PC-3 (cell line): ENCODE measurements at regions not wholly inside any gene's neighbourhood (a gene's known extent, or its start where the extent isn't known, plus 50 kb on each side); places are given as distances from the start of the nearest gene placed in this dataset.
"Not testable (repeated sequence)": the region's sequence is repeated elsewhere in the genome, so short reads cannot be mapped to it uniquely, and the experiment has no call there.

Experiments
- ATAC-seq: fragments of 200-7000 bp; cut with Tn5 transposase; 2 replicates; pipeline ENCODE4 v1.9.1; 2020; ENCODE audit warnings: mild to moderate bottlenecking, moderate library complexity
- BruUV-seq: library from RNA; stranded (reverse); fragments of 400-500 nt; replicated peaks from 2 replicates; lab custom pipeline; 2021; lab: Mats Ljungman, UMichigan
- CTCF ChIA-PET: fragments of 300-600 bp; sonication (Branson Sonifier 250); formaldehyde crosslinking; loops from one replicate; lab custom pipeline; 2022; ENCODE audit warnings: antibody characterized with exemption; lab: Charles Lee
- POLR2A ChIA-PET: fragments of 300-600 bp; sonication (Branson Sonifier 250); formaldehyde crosslinking; loops from one replicate; lab custom pipeline; 2022; ENCODE audit warnings: antibody characterized with exemption; ENCODE audit not compliant: unreplicated experiment; lab: Charles Lee
- DNase-seq: peaks from one replicate; pipeline ENCODE4 v3.0.0-alpha.2; 2015
- H2AFZ ChIP-seq: fragments of 300-600 bp; sonication (generic); 2 replicates; pipeline ENCODE4 v1.6.0; 2016; ENCODE audit warnings: antibody characterized with exemption, low read length
- H3F3A ChIP-seq: fragments of 300-600 bp; sonication (generic); one replicate; pipeline ENCODE4 v1.6.0; 2017; ENCODE audit warnings: antibody characterized with exemption, low read length, control low read depth, mild to moderate bottlenecking; ENCODE audit not compliant: unreplicated experiment
- H3K27ac ChIP-seq: fragments of 300-600 bp; sonication (generic); 2 replicates; pipeline ENCODE4 v1.5.1; 2016; ENCODE audit warnings: mild to moderate bottlenecking, low read length
- H3K27me3 ChIP-seq: fragments of 300-600 bp; sonication (generic); 2 replicates; pipeline ENCODE4 v1.6.1; 2016; ENCODE audit warnings: low read length, mixed read lengths
- H3K36me3 ChIP-seq: fragments of 300-600 bp; sonication (generic); 2 replicates; pipeline ENCODE4 v1.6.1; 2016; ENCODE audit warnings: low read depth, mixed run types, low read length, mixed read lengths
- H3K4me1 ChIP-seq: fragments of 300-600 bp; sonication (generic); 2 replicates; pipeline ENCODE4 v1.5.1; 2016; ENCODE audit warnings: low read length; ENCODE audit not compliant: insufficient read depth
- H3K4me2 ChIP-seq: fragments of 300-600 bp; sonication (generic); 2 replicates; pipeline ENCODE4 v1.6.0; 2016; ENCODE audit warnings: low read length
- H3K4me3 ChIP-seq: fragments of 300-600 bp; sonication (generic); 2 replicates; pipeline ENCODE4 v1.5.1; 2016; ENCODE audit warnings: mild to moderate bottlenecking, low read length, mixed read lengths
- H3K79me2 ChIP-seq: fragments of 300-600 bp; sonication (generic); 2 replicates; pipeline ENCODE4 v1.6.1; 2017; ENCODE audit warnings: low read length, mixed read lengths
- H3K9ac ChIP-seq: fragments of 300-600 bp; sonication (generic); 2 replicates; pipeline ENCODE4 v1.6.0; 2016; ENCODE audit warnings: mild to moderate bottlenecking, low read length
- H3K9me2 ChIP-seq: fragments of 300-600 bp; sonication (generic); replicated peaks from 2 replicates; pipeline ENCODE4 v1.6.1; 2016; ENCODE audit warnings: mixed run types, low read length, mixed read lengths
- H3K9me3 ChIP-seq: fragments of 300-600 bp; sonication (generic); 2 replicates; pipeline ENCODE4 v1.6.1; 2016; ENCODE audit warnings: low read length, mixed read lengths
- H4K20me1 ChIP-seq: fragments of 300-600 bp; sonication (generic); 2 replicates; pipeline ENCODE4 v1.6.1; 2016; ENCODE audit warnings: low read length, mixed read lengths
- CTCF ChIP-seq: fragments of 300-600 bp; sonication (generic); conservative IDR thresholded peaks from 2 replicates; pipeline ENCODE4 v1.5.1; 2017; ENCODE audit warnings: antibody characterized with exemption, low read depth, mild to moderate bottlenecking, low read length
- EZH2 ChIP-seq: fragments of 300-600 bp; sonication (generic); IDR thresholded peaks from one replicate; pipeline ENCODE4 v1.6.1; 2017; ENCODE audit warnings: antibody characterized with exemption, mild to moderate bottlenecking, low read length; ENCODE audit not compliant: unreplicated experiment
- EZH2phosphoT487 ChIP-seq: fragments of 300-600 bp; sonication (generic); IDR thresholded peaks from 2 replicates; pipeline ENCODE4 v1.6.1; 2018; ENCODE audit warnings: mild to moderate bottlenecking, antibody characterized with exemption, low read length, borderline replicate concordance
- intact Hi-C: fragments of 100-400 bp; cut with micrococcal nuclease; formaldehyde crosslinking; loops from 2 replicates; pipeline ENCODE4 v1.9.0; 2023

- H3K79me2 ChIP-seq, H3K36me3 ChIP-seq, H3K27ac ChIP-seq, H3K9me3 ChIP-seq, H3F3A ChIP-seq, CTCF ChIA-PET, DNase-seq, H3K9ac ChIP-seq, H3K9me2 ChIP-seq, H2AFZ ChIP-seq, POLR2A ChIA-PET, H3K4me3 ChIP-seq, intact Hi-C loops, H4K20me1 ChIP-seq, BruUV-seq, ATAC-seq, H3K4me1 ChIP-seq, H3K4me2 ChIP-seq: not testable (repeated sequence)
- H3K27me3 ChIP-seq, result peaks cover 54% of the 10 kb centered on the region
Measured at GRCh38 chr1:91207691-91208090, 185.9 kb upstream of the ZNF644 start.

GRCh38 chr1:91204150-91204549 lies 182.3 kb upstream of the ZNF644 start:
- H3K27ac ChIP-seq, H3K9ac ChIP-seq, H3K4me3 ChIP-seq, H3K4me1 ChIP-seq, H3K9me3 ChIP-seq, ATAC-seq, BruUV-seq, H2AFZ ChIP-seq, H3K79me2 ChIP-seq, DNase-seq, POLR2A ChIA-PET, H3K9me2 ChIP-seq, H3K4me2 ChIP-seq, CTCF ChIA-PET, intact Hi-C loops, H4K20me1 ChIP-seq, H3K36me3 ChIP-seq, H3F3A ChIP-seq: not testable (repeated sequence)
- H3K27me3 ChIP-seq, result peaks cover 64% of the 10 kb centered on the region

DNA sequence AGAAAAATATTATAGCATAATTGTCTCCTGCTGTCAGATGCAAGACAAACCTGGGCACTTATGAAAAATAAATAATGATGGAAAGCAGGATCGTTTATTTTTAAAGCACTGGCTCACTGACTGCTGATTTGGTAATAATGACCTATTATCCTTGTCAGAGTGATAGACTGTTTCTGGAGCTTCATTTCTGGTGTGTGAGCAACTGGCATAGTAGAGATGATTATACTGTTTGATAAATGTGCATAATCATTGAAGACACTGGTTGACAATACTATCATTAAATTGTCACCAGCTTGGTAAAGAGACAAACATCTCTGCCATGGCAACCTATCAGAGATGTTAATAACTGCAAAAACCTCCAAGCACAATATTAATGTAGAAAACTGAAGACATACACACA lies 179.9 kb upstream of the ZNF644 start:
- Histone ChIP-seq H3K79me2 (no peaks in the 10 kb centered on the region), H4K20me1 (no peaks in the 10 kb centered on the region), H3K9me2 (no peaks in the 10 kb centered on the region), H2AFZ (no peak overlapping the region), H3F3A (no peaks in the 10 kb centered on the region), H3K9me3 (no peaks in the 10 kb centered on the region), H3K36me3 (no peaks in the 10 kb centered on the region), H3K4me2 (no peak overlapping the region), H3K27ac (no peak overlapping the region), H3K4me1 (no peaks in the 10 kb centered on the region), H3K27me3 (peaks cover 72% of the 10 kb centered on the region), H3K4me3 (no peak overlapping the region), H3K9ac (no peak overlapping the region)
- no peak for TF ChIP-seq EZH2phosphoT487
- TF ChIP-seq EZH2, result no peak
- no peak for TF ChIP-seq CTCF
- ATAC-seq (no peak), DNase-seq (no peak)
- CTCF ChIA-PET, result no interaction called here
- POLR2A ChIA-PET, result no interaction called here
- intact Hi-C loops, result no loop called here
- no TSS peak for BruUV-seq

DNA sequence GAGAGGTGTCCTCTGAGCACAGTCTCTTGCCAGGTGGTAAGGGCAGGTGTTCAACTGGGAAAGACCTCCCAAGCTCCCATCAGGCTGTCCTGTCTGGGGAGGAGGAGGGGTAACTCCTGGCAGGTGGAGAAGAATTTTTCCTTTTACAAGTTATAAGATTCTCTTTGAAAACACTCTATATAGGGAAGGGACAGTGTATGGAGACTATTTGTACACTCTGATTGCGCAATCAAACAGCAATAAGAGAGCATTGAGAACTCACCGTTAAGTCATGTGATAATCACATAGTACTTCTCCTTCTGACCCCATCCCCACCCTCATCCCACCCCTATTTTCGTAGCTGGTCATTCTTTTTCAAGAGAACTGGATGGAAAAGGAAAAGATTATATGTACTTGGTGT lies 179.3 kb upstream of the ZNF644 start:
- Histone ChIP-seq H3K27me3 (peaks cover 72% of the 10 kb centered on the region), H3K4me2 (no peak overlapping the region), H2AFZ (no peak overlapping the region), H4K20me1 (no peaks in the 10 kb centered on the region), H3K4me1 (no peaks in the 10 kb centered on the region), H3K4me3 (no peak overlapping the region), H3K9me3 (no peaks in the 10 kb centered on the region), H3K36me3 (no peaks in the 10 kb centered on the region), H3K79me2 (no peaks in the 10 kb centered on the region), H3F3A (no peaks in the 10 kb centered on the region), H3K9me2 (no peaks in the 10 kb centered on the region), H3K9ac (no peak overlapping the region), H3K27ac (no peak overlapping the region)
- TF ChIP-seq EZH2 (no peak), CTCF (no peak), EZH2phosphoT487 (no peak)
- CTCF ChIA-PET, result no interaction called here
- intact Hi-C loops, result no loop called here
- DNase-seq, result no peak
- BruUV-seq, result no TSS peak
- no peak for ATAC-seq
- POLR2A ChIA-PET, result no interaction called here
